GM21576 (cell line): ENCODE measurements at regions not wholly inside any gene's neighbourhood (a gene's known extent, or its start where the extent isn't known, plus 50 kb on each side); places are given as distances from the start of the nearest gene placed in this dataset.

Experiments used
- ATAC-seq: cut with Tn5 transposase; IDR thresholded peaks from one replicate; pipeline ENCODE4 v1.9.1; 2021; ENCODE audit warnings: mild to moderate bottlenecking, moderate library complexity; ENCODE audit not compliant: unreplicated experiment

GRCh38 chr10:28077889-28078288 is 79.0 kb upstream of the ODAD2 start:
- ATAC-seq: no peak

GRCh38 chr10:28075424-28075823 is 76.5 kb upstream of the ODAD2 start:
- ATAC-seq: no peak

GRCh38 chr10:28072573-28072972 is 73.7 kb upstream of the ODAD2 start:
- ATAC-seq: no peak

DNA sequence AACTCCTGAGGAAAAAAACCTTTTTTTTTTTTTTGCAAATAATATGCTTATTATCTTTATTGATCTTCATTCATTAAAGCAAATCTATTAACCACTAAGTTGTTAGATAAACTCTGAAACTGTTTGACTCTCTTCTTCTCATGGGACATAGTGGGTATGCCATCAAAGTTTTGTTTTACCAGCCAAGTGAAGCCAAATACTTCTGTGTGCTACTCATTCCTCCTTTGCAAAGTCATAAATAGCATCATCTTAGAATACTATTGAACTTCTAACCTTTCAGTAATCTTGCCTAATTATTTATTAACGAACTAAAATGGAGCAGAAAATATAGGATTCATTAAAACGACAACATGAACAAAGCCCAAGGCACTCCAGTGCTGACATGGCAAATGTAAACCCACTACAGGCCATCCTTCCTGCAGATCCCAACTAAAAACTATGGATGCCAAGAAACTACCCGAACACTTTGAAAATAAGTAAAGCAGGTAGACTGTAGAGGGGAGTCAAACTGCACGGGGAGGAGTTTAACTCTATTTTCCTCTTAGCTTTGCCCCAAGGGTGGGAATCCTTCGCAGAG is 61.2 kb upstream of the ODAD2 start:
- no peak for ATAC-seq

DNA sequence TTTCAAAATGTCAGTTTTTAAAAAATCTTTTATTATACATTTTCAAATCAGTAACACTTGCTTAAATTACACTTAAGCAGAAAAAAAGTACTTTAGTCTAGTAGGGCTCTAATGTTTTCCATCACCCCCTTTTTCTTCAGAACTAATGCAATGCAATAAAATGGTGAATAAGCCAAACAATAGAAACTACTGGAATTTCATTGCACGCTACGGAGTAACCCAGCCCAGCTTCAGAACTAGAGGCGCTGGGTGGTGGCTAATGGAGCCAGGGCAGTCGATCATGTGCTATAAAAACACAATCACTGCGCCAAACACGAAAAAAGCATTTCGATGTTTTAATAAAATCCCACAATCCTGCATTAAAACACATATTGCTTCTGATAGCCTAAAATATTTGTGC is 59.9 kb upstream of the ODAD2 start:
- ATAC-seq: no peak

DNA sequence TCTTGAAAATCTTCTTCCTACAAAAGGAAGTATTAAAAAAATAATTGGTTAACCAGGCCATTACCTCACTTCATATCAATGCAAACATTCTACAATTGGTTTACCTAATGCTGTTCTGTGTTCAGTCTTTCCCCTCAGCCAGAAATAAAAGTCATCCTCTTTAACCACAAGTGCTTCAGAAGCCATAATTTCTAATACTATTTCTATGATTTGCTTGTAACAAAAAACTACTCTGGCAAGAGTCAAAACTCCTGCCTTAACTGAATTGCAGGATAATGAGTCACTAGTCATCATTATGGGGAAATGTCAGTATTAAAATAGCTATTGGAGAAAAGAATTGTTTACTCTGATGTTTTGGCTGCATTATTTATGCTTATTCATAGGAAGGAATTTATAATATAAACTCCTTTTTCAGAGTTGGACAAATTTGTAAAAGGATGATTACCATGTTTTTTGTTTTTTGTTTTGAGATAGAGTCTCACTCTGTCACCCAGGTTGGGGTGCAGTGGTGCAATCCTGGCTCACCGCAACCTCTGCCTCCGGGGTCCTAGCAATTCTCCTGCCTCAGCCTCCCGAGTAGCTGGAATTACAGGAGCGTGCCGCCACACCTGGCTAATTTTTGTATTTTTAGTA is 55.5 kb upstream of the ODAD2 start:
- ATAC-seq: no peak

DNA sequence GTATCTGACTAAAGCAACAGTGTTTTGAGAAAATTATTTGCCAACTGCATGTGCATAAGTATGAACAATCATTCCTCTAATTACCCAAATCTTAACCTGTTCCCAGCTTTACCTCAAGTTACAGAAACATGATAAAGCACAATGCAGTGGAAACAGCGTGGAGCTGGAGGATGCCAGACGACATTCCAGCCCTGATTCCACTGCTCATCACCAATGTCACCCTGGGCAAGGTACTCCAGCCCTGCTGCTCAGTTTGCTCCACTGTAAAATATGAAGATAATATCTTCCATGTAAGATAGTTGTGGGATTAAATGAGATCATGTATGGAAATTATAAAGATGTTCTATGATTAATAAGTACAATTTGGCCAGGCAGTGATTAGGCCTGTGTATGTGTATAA is 50.4 kb upstream of the ODAD2 start:
- no peak for ATAC-seq
